Neural crest cell (in vitro differentiated cells): ENCODE measurements at regions not wholly inside any gene's neighbourhood (a gene's known extent, or its start where the extent isn't known, plus 50 kb on each side); places are given as distances from the start of the nearest gene placed in this dataset.
A peak's percentile ranks its signal among the peaks of the same experiment; 100 is the strongest.

Source experiments
- DNase-seq: peaks from one replicate; pipeline ENCODE4 v3.0.0; 2021; ENCODE audit warnings: low read depth, mixed read lengths, low spot score
- H3K27ac Mint-ChIP-seq: one replicate; pipeline ENCODE4 v1.8.0; 2021; ENCODE audit warnings: mild to moderate bottlenecking, mixed read lengths; ENCODE audit not compliant: unreplicated experiment
- H3K27me3 Mint-ChIP-seq: 2 replicates; pipeline ENCODE4 v1.8.0; 2021; ENCODE audit warnings: low read depth, mild to moderate bottlenecking, mixed read lengths
- H3K36me3 Mint-ChIP-seq: 2 replicates; pipeline ENCODE4 v1.8.0; 2021; ENCODE audit warnings: low read depth, mild to moderate bottlenecking, mixed read lengths
- H3K4me1 Mint-ChIP-seq: 2 replicates; pipeline ENCODE4 v1.8.0; 2021; ENCODE audit warnings: mixed read lengths
- H3K4me3 Mint-ChIP-seq: one replicate; pipeline ENCODE4 v1.8.0; 2021; ENCODE audit warnings: mild to moderate bottlenecking, mixed read lengths
- H3K9me3 Mint-ChIP-seq: 2 replicates; pipeline ENCODE4 v1.8.0; 2021; ENCODE audit warnings: mixed read lengths
- CTCF ChIP-seq: fragments of 200-600 bp; sonication (generic); conservative IDR thresholded peaks from 2 replicates; pipeline ENCODE4 v1.5.0; 2021; ENCODE audit warnings: antibody characterized with exemption, mild to moderate bottlenecking

- Mint-ChIP-seq H3K9me3 (peaks cover under 1% of the 10 kb centered on the region), H3K4me3 (no peak overlapping the region), H3K27me3 (no peaks in the 10 kb centered on the region), H3K4me1 (peaks cover 18% of the 10 kb centered on the region), H3K36me3 (peaks cover 4% of the 10 kb centered on the region), H3K27ac (no peak overlapping the region)
- TF ChIP-seq CTCF: no peak
- DNase-seq: no peak
These were observed 781.2 kb upstream of the NR2F2 start for GRCh38 chr15:95549168-95549738.

- H3K36me3 Mint-ChIP-seq: no peaks in the 10 kb centered on the region
- H3K27ac Mint-ChIP-seq: peak overlapping the region; percentile 47
- no peaks in the 10 kb centered on the region for H3K9me3 Mint-ChIP-seq
- no peak overlapping the region for H3K4me3 Mint-ChIP-seq
- TF ChIP-seq CTCF: no peak
- peaks cover 16% of the 10 kb centered on the region for H3K4me1 Mint-ChIP-seq
- no peaks in the 10 kb centered on the region for H3K27me3 Mint-ChIP-seq
- no peak for DNase-seq
These were observed 779.8 kb upstream of the NR2F2 start for GRCh38 chr15:95550702-95551101.

DNA sequence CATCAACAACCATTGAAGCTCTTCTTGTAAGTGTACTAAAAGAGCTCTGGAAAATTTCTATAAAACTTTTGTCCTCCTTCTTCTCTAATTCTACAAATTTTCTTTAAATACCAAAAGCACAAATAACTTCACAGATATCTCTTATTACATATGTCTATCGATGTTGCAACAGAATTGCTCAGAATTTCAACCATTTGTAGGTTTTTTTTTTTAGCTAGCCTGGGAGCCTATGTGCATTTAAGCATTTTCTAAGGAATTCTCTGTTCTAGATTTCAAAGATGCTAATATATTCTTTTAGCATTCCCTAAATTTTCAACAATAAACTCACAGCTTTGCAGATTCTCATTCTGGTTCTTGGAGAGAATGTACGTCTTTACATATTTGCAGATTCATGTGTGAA is 774.3 kb upstream of the NR2F2 start:
- no peaks in the 10 kb centered on the region for H3K27me3 Mint-ChIP-seq
- DNase-seq: no peak
- H3K36me3 Mint-ChIP-seq: no peaks in the 10 kb centered on the region
- H3K4me1 Mint-ChIP-seq: peaks cover 33% of the 10 kb centered on the region
- no peak overlapping the region for H3K4me3 Mint-ChIP-seq
- H3K27ac Mint-ChIP-seq: peak overlapping the region; percentile 39
- no peaks in the 10 kb centered on the region for H3K9me3 Mint-ChIP-seq
- TF ChIP-seq CTCF: no peak

- Mint-ChIP-seq H3K27me3 (no peaks in the 10 kb centered on the region), H3K4me3 (peak overlapping the region; percentile 64), H3K36me3 (no peaks in the 10 kb centered on the region), H3K27ac (peak overlapping the region; percentile 89), H3K4me1 (peaks cover 37% of the 10 kb centered on the region), H3K9me3 (no peaks in the 10 kb centered on the region)
- no peak for DNase-seq
- no peak for TF ChIP-seq CTCF
These were observed 773.7 kb upstream of the NR2F2 start for GRCh38 chr15:95556866-95557225.

GRCh38 chr15:95557226-95558046 is 773.1 kb upstream of the NR2F2 start:
- no peak for TF ChIP-seq CTCF
- peak; percentile 6 for DNase-seq
- Mint-ChIP-seq H3K4me3 (peak overlapping the region; percentile 64), H3K27me3 (no peaks in the 10 kb centered on the region), H3K9me3 (no peaks in the 10 kb centered on the region), H3K36me3 (no peaks in the 10 kb centered on the region), H3K27ac (peak overlapping the region; percentile 89), H3K4me1 (peaks cover 37% of the 10 kb centered on the region)
